ENCODE measurements at regions not wholly inside any gene's neighbourhood (a gene's known extent, or its start where the extent isn't known, plus 50 kb on each side); places are given as distances from the start of the nearest gene placed in this dataset.

DNA sequence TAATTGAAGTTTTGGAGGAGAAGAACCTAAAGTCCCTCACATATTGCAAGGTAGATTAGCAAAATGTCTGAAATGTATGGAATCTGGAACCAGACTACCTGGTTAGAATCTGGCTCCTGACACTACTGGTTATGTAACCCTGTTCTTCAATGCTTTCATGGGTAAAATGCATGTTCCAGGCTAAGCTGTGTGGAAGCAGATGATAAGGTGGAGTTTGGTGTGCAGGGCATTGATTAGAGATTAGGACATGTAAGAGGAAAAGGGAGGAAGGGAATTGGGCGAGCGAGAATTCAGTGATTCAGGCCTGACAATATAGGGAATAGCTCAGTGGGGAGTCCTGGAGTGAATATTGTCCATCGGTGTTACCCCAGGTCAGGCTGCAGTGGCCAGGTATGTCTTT, 165.8 kb upstream of the SFRP2 start:
- TF ChIP-seq, protein P1, sequence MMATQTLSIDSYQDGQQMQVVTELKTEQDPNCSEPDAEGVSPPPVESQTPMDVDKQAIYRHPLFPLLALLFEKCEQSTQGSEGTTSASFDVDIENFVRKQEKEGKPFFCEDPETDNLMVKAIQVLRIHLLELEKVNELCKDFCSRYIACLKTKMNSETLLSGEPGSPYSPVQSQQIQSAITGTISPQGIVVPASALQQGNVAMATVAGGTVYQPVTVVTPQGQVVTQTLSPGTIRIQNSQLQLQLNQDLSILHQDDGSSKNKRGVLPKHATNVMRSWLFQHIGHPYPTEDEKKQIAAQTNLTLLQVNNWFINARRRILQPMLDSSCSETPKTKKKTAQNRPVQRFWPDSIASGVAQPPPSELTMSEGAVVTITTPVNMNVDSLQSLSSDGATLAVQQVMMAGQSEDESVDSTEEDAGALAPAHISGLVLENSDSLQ (IDR thresholded peaks at IDR 0.05): no peak
- TF ChIP-seq BHLHE40 (IDR thresholded peaks at IDR 0.05; ENCODE audit: borderline replicate concordance): no peak
- no peak for TF ChIP-seq SP1 (IDR thresholded peaks at IDR 0.05)
- TF ChIP-seq ELF4 (IDR thresholded peaks at IDR 0.05): no peak
- TF ChIP-seq ZNF384 (IDR thresholded peaks at IDR 0.05): no peak
- TF ChIP-seq FOXK2 (IDR thresholded peaks at IDR 0.05): no peak
- no peak for TF ChIP-seq TARDBP (IDR thresholded peaks at IDR 0.05)
- TF ChIP-seq SUZ12 (IDR thresholded peaks at IDR 0.05): no peak
